Upper lobe of left lung (tissue), 6 donors: ENCODE measurements at regions not wholly inside any gene's neighbourhood (a gene's known extent, or its start where the extent isn't known, plus 50 kb on each side); places are given as distances from the start of the nearest gene placed in this dataset.

ENCODE experiments used
- ATAC-seq, 2 donors: fragments of 200-7000 bp; cut with Tn5 transposase; one replicate each; pipeline ENCODE4 v1.9.1; 2022; ENCODE audit warnings: mild to moderate bottlenecking in 2 of 2, moderate library complexity in 2 of 2; ENCODE audit not compliant: low FRiP score in 2 of 2
- DNase-seq, 2 donors: peaks; one replicate each; pipeline ENCODE4 v3.0.0-alpha.2; 2019 to 2020
- H3K27ac ChIP-seq, 4 donors: fragments of 200-600 bp; sonication (generic); one replicate each; pipeline ENCODE4 v1.5.1; 2016 to 2019
- H3K27me3 ChIP-seq, 4 donors: fragments of 200-600 bp; sonication (generic); one replicate each; pipeline ENCODE4 v1.5.1; 2017 to 2019
- H3K36me3 ChIP-seq, 4 donors: fragments of 200-600 bp; sonication (generic); one replicate each; pipeline ENCODE4 v1.5.1; 2016 to 2019
- H3K4me1 ChIP-seq, 4 donors: fragments of 200-600 bp; sonication (generic); one replicate each; pipeline ENCODE4 v1.5.1; 2018 to 2019
- H3K4me3 ChIP-seq, 4 donors: fragments of 200-600 bp; sonication (generic); one replicate each; pipeline ENCODE4 v1.5.1; 2017 to 2019; ENCODE audit warnings: mild to moderate bottlenecking in 2 of 4, moderate library complexity in 1 of 4
- H3K9me3 ChIP-seq, 4 donors: fragments of 200-600 bp; sonication (generic); one replicate each; pipeline ENCODE4 v1.5.1; 2018 to 2019
- EP300 ChIP-seq, 4 donors: sonication (generic); formaldehyde crosslinking; IDR thresholded peaks; one replicate each; pipeline ENCODE4 v1.5.1; 2017; ENCODE audit warnings: antibody characterized with exemption in 4 of 4, control low read depth in 2 of 4
- POLR2A ChIP-seq, 4 donors: fragments of 450-650 bp; IDR thresholded peaks; one replicate each; pipeline ENCODE4 v1.5.1; 2016 to 2017; ENCODE audit warnings: antibody characterized with exemption in 4 of 4, mild to moderate bottlenecking in 2 of 4
- POLR2AphosphoS5 ChIP-seq, 2 donors: sonication (generic); formaldehyde crosslinking; IDR thresholded peaks; one replicate each; pipeline ENCODE4 v1.5.1; 2017; ENCODE audit warnings: antibody characterized with exemption in 2 of 2
- WGBS, 2 donors: methylation state at CpG; one replicate each; pipeline ENCODE4 v1.1.5; 2017 to 2018; 5-methylcytosine and 5-hydroxymethylcytosine counted together
- TF ChIP-seq, protein P1 (sequence below), 6 experiments: fragments of 450-650 bp in 4 of 6; fragments of 200-600 bp in 2 of 6; sonication (generic) in 2 of 6; IDR thresholded peaks; one replicate each; pipeline ENCODE4 v1.5.1; 2016 to 2019; ENCODE audit warnings: antibody characterized with exemption in 6 of 6
- donor health status: DM: no; HTN: no; CAD: no; lungs with moderate emphysema.
- donor health status: DM: no; HTN: yes; CAD: no; lungs with severe emphysema.

GRCh38 chr2:77602771-77603170, 80.6 kb upstream of the LRRTM4 start:
- ATAC-seq, result no peak
- no peak for TF ChIP-seq POLR2A (IDR thresholded peaks at IDR 0.05)
- no peak for TF ChIP-seq EP300 (IDR thresholded peaks at IDR 0.05)
- TF ChIP-seq, protein P1, sequence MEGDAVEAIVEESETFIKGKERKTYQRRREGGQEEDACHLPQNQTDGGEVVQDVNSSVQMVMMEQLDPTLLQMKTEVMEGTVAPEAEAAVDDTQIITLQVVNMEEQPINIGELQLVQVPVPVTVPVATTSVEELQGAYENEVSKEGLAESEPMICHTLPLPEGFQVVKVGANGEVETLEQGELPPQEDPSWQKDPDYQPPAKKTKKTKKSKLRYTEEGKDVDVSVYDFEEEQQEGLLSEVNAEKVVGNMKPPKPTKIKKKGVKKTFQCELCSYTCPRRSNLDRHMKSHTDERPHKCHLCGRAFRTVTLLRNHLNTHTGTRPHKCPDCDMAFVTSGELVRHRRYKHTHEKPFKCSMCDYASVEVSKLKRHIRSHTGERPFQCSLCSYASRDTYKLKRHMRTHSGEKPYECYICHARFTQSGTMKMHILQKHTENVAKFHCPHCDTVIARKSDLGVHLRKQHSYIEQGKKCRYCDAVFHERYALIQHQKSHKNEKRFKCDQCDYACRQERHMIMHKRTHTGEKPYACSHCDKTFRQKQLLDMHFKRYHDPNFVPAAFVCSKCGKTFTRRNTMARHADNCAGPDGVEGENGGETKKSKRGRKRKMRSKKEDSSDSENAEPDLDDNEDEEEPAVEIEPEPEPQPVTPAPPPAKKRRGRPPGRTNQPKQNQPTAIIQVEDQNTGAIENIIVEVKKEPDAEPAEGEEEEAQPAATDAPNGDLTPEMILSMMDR (IDR thresholded peaks at IDR 0.05), result no peak
- no peak for TF ChIP-seq POLR2AphosphoS5 (IDR thresholded peaks at IDR 0.05)
- no peaks in the 10 kb centered on the region for H3K9me3 ChIP-seq
- H3K27me3 ChIP-seq, result no peaks in the 10 kb centered on the region
- H3K27ac ChIP-seq, result no peak overlapping the region
- no peaks in the 10 kb centered on the region for H3K36me3 ChIP-seq
- 47 to 56% methylated on average over 1 of the region's 1 CpG for WGBS, 2 donors
- no peak overlapping the region for H3K4me3 ChIP-seq
- H3K4me1 ChIP-seq, result no peaks in the 10 kb centered on the region
- no peak for DNase-seq

- no peak for DNase-seq
- Histone ChIP-seq H3K4me3 (no peak overlapping the region), H3K9me3 (peaks cover 0 to 2% (median 0%) of the 10 kb centered on the region in 4 donors), H3K27ac (no peak overlapping the region), H3K27me3 (no peaks in the 10 kb centered on the region), H3K4me1 (no peaks in the 10 kb centered on the region), H3K36me3 (no peaks in the 10 kb centered on the region)
- WGBS, 2 donors, result 60 to 71% methylated on average over 3 of the region's 3 CpGs
- TF ChIP-seq, protein P1 (IDR thresholded peaks at IDR 0.05), result no peak
- TF ChIP-seq EP300 (IDR thresholded peaks at IDR 0.05) (no peak), POLR2AphosphoS5 (IDR thresholded peaks at IDR 0.05) (no peak), POLR2A (IDR thresholded peaks at IDR 0.05) (no peak)
- no peak for ATAC-seq
These were observed 83.1 kb upstream of the LRRTM4 start for GRCh38 chr2:77604953-77605929.

DNA sequence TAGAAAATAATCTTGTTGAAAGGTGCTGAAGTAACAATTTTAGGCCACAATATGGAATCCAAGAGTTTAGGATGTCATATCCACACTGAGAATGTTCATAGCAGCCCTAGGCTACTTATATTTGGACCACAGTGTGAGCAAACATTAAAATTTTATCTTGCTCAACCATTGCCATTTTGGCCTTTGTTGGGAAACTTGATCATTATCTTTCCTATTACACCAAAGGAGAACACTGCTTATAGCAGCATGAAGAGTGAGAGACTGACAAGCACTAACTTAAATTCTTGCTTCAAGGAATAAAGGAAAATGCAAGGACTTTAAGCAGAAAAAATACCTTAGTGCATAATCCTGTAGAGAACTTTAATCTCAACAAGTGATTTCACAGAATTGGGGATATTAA, 86.3 kb upstream of the LRRTM4 start:
- ATAC-seq (no peak), DNase-seq (no peak)
- H3K27me3 ChIP-seq, result no peaks in the 10 kb centered on the region
- no peak overlapping the region for H3K27ac ChIP-seq
- H3K4me1 ChIP-seq, result no peaks in the 10 kb centered on the region
- TF ChIP-seq POLR2AphosphoS5 (IDR thresholded peaks at IDR 0.05), result no peak
- TF ChIP-seq, protein P1 (IDR thresholded peaks at IDR 0.05), result no peak
- H3K36me3 ChIP-seq, result no peaks in the 10 kb centered on the region
- peaks cover 0 to 5% (median 0%) of the 10 kb centered on the region in 4 donors for H3K9me3 ChIP-seq
- no peak overlapping the region for H3K4me3 ChIP-seq

DNA sequence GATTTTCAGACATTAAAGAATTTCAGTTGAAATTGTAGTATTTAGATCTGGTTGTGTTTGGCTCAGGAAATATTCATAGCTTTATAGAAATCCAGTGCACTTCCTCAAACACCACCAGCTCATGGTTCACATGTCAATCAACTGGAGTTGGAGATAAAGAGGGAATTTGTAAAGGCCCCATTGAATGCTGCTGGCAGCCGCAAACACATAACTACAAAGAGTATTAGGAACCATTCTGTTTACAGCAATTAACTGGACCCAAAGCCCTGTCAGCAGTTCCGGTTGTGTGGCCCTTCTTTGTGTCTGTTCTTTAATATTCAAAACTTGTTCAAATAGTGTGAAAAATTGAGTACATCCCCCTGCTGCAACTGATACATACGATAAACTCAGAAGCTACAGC, 107.4 kb upstream of the LRRTM4 start:
- H3K27me3 ChIP-seq, result no peaks in the 10 kb centered on the region
- no peaks in the 10 kb centered on the region for H3K4me1 ChIP-seq
- no peaks in the 10 kb centered on the region for H3K9me3 ChIP-seq
- ATAC-seq, result no peak
- TF ChIP-seq POLR2A (IDR thresholded peaks at IDR 0.05) (no peak), POLR2AphosphoS5 (IDR thresholded peaks at IDR 0.05) (no peak), EP300 (IDR thresholded peaks at IDR 0.05) (no peak)
- TF ChIP-seq, protein P1 (IDR thresholded peaks at IDR 0.05), result no peak
- H3K36me3 ChIP-seq, result no peaks in the 10 kb centered on the region
- no peak overlapping the region for H3K27ac ChIP-seq
- no peak overlapping the region for H3K4me3 ChIP-seq
- DNase-seq, result no peak
- WGBS, 2 donors, result 49 to 50% methylated on average over 3 of the region's 3 CpGs

GRCh38 chr2:77631007-77631406, 108.8 kb upstream of the LRRTM4 start:
- DNase-seq (no peak), ATAC-seq (no peak)
- Histone ChIP-seq H3K36me3 (no peaks in the 10 kb centered on the region), H3K9me3 (no peaks in the 10 kb centered on the region), H3K27me3 (no peaks in the 10 kb centered on the region), H3K4me3 (no peak overlapping the region), H3K4me1 (no peaks in the 10 kb centered on the region), H3K27ac (no peak overlapping the region)
- TF ChIP-seq, protein P1 (IDR thresholded peaks at IDR 0.05), result no peak
- TF ChIP-seq POLR2AphosphoS5 (IDR thresholded peaks at IDR 0.05), result no peak
- no peak for TF ChIP-seq EP300 (IDR thresholded peaks at IDR 0.05)
- no peak for TF ChIP-seq POLR2A (IDR thresholded peaks at IDR 0.05)
